HG03442 (cell line): ENCODE measurements at regions not wholly inside any gene's neighbourhood (a gene's known extent, or its start where the extent isn't known, plus 50 kb on each side); places are given as distances from the start of the nearest gene placed in this dataset.

Experiments used
- ATAC-seq: cut with Tn5 transposase; IDR thresholded peaks from one replicate; pipeline ENCODE4 v1.9.1; 2021; ENCODE audit warnings: mild to moderate bottlenecking, moderate library complexity; ENCODE audit not compliant: unreplicated experiment

- no peak for ATAC-seq
These were observed 112.7 kb upstream of the KIAA1217 start for GRCh38 chr10:24096281-24096680.

DNA sequence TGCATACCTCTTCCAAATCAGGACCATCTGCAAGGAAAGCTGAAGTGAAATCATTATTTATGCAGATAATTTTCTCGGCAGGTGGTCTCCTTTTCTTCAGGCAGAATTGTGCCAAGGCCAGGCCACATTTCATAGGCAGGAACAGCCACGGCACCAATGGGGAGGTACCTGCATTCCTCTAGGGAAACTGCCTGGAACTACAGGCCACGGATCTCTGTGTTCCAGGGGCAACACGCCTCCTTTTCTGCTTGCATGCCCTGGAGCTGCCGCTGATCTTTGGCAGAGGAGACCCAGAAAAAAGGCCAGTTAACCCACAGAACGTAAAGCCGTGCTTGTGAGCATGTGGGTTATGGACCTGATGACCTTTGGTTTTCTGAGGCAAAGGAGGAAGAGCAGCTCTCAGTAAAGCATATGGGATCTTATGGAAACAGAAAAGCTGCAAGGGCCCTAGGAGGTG is 111.2 kb upstream of the KIAA1217 start:
- no peak for ATAC-seq

DNA sequence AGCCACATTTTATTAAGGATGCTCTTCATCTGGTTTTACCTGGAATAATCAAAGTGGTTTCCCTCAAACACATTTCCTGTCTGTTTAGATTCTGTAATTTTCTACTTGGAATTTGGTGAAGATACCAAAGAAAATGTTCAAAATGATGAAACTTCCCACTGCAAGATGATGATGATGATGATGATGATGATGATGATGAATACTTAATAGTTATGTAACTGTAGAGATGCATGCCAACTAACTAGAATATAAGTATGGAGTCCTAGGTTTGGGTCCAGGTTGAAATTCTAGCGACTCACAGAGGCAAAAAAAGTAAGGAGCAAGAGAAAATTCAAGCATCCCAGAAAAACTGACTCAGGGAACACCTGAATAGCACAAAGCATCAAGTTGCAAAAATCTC is 104.0 kb upstream of the KIAA1217 start:
- ATAC-seq, result no peak

DNA sequence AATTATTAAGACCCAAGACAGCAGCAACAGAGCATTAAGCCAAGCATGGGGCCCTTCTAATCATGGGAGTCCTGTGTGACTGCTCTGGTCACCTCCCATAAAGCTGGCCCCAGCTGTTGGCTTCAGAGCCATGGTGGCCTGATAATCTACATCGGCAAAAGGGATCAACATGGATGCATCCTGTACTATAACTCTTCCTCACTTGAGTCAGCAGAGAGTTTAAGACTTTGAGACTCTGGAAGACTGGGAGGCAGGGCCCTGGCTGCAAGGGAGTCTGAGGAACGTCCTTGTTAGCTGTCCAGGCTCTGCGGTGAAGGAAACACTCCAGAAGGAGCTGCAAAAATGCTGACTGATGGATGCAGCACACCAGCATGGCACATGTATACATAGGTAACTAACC is 95.0 kb upstream of the KIAA1217 start:
- no peak for ATAC-seq

GRCh38 chr10:24114556-24114955 is 94.4 kb upstream of the KIAA1217 start:
- ATAC-seq, result no peak

GRCh38 chr10:24115403-24115802 is 93.5 kb upstream of the KIAA1217 start:
- ATAC-seq, result no peak

GRCh38 chr10:24118246-24118645 is 90.7 kb upstream of the KIAA1217 start:
- no peak for ATAC-seq

DNA sequence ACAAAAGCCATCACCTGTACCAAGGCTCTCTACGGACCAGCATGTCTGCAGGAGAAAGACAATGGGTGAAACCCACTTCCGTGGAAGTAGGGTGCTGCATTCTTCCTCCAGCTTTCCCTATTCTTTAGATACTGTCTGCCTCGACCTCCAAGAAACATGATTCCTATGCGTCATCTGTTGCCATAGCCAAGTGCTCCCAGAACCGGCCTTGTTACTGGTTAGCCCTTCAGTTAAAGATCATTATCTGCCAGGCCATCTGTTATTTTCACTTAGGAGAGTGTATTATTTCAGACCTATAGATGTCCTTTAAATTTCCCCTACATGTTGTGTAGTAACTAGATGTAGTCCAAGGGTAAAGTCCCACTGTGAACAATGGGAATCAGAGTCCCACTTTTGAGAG is 89.0 kb upstream of the KIAA1217 start:
- ATAC-seq, result no peak

DNA sequence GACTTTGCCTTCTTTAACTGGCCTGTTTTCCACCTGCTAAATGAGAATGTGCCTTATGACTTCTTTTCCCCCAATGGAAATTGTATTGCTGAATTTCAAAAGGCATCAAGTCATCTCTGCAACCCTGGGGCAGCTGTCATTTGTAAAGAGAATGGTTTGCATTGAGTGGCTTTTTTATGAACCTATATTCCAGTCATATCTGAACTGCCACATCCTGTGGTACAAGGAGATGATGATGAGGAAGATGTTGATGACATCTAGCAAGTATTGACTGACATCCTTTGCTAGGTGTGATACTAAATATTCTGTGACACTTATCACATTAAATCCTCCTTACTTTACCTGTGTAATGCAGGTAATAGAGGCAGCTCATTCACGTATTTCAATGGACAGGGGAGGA is 88.3 kb upstream of the KIAA1217 start:
- no peak for ATAC-seq

DNA sequence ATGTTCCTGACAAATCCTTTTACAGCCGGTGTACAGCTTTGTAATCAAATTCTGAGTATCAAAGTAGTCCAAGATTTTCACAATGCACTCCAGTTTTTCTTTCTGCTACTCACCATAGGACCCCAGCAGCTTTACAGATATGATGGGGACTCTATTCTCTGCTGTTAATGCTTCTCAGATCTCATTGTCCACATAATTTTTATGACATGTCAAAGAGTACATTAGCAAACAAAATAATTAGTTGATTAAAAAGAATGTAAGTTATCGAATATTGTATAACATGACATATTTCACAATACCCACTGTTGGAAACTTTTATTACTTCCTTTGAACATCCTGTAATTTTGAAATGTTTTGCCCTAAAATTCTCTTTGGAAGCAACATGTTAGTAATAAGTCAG is 81.4 kb upstream of the KIAA1217 start:
- no peak for ATAC-seq

DNA sequence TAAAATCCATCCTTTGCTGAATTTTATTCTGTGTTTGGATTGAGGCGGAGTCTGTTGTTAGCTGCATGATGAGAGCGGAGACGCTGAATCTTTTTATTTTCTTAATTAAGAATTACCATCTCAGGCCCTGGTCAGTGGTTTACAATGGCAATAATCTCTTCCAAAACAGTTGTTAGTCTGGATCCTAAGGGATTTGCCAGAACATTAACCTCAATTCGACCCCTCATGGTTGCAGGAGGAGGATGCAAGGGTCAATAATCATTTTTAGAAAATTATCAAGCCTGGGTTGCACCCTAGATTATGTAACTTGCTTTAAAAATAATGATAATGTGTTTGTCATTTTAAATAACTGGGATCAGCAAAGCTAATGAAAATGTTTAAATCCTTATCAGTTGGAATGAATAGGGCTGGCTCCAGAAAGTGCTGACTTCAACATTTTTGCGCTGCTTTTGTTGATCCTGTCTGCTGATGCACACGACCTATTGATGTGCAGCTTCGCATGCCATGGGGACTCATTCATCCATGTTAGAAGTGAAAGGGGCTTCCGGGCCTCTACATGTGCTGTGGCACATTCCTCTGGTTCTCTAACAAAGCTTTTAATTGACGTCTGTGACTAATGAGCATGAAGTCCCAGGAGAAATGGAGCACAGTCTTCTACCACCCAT is 80.7 kb upstream of the KIAA1217 start:
- no peak for ATAC-seq

GRCh38 chr10:24132741-24133140 is 76.2 kb upstream of the KIAA1217 start:
- no peak for ATAC-seq

DNA sequence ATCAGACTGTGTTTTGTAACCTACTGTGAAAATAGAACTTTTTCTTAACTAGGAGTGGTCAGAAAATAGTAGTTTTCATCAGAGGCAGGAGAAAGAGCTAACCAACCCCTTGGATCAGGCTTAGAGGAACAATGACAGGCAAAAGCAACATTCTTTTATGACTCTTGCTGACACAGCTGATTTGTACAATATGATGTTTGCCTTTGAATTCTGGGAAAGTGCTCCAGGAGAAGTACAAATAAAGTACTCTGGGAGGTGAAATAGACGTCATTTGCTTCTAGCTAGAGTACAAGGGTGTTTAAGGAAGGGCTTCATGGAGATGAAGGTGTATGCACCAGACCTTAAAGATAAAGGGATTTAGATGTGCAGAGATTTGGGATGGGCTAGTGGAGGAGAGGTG is 75.1 kb upstream of the KIAA1217 start:
- ATAC-seq, result no peak

DNA sequence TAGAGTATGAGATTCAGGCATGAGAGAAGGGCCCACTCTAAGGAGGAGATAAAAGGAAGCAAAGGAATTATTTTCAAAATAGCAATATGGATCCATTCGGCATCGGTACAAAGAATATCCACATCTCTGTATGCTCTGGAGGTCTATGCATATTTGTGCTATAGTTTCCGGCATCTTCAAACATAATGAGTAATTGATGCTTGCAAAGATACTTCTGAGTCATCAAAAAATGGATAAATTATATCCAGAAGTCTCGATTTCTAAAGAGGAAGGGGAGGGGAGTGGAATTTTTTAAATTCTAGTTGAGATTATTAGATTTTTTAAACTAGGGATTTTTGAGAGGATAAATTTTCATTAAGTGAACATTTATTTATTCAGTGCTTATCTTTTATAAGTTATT is 72.9 kb upstream of the KIAA1217 start:
- ATAC-seq, result no peak

DNA sequence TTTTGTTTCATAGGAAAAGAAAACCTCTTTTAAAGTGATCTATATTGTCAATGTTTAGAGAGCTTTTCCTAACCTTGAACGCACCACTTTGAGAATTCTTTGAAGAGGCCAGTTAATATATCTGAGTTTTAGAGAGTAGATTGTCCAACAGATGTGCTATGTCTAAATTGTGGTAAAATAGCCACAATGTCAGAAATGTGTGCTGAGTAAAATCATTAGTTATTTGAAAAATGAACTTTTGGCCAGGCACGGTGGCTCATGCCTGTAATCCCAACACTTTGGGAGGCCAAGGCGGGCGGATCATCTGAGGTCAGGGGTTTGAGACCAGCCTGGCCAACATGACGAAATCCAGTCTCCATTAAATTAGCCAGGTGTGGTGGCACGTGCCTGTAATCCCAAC is 61.6 kb upstream of the KIAA1217 start:
- no peak for ATAC-seq

DNA sequence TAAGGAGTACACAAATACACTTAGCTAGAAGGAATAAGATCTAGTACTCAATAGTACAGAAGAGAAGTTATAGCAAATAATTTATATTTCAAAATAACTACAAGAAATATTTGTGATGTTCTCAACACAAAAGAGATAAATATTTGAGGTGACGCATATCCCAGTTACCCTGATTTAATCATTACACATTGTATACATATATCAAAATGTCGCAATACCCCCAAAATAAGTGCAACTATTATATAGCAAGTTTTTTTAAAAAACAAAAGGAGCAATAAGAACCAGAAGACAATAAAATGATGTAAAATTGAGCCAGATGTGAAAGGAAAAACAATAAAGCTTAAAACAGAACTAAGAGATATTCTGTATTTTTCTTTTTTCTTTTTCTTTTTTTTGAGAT is 59.3 kb upstream of the KIAA1217 start:
- ATAC-seq, result no peak

DNA sequence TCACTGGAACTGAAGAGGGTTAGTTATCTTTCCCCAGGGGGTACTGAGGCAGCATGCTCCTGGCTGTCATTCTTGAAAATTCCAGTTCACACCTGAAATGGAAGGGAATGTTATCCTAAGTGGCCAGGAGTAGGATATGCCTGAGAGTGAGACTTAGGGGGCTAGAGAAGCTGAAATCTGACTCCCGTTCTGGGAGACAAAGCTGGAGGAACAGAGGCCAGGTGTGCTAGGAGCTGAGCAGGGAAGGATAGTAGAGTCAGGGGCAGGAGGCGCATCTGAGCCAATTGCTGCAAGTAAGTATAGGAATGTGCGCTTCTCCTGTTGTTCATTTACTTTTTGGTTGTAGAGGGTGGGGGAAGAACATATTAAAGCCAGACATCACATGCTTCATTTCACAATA is 58.1 kb upstream of the KIAA1217 start:
- no peak for ATAC-seq

- no peak for ATAC-seq
These were observed 56.7 kb upstream of the KIAA1217 start for GRCh38 chr10:24152270-24152669.

- no peak for ATAC-seq
These were observed 55.9 kb upstream of the KIAA1217 start for GRCh38 chr10:24153031-24153430.

DNA sequence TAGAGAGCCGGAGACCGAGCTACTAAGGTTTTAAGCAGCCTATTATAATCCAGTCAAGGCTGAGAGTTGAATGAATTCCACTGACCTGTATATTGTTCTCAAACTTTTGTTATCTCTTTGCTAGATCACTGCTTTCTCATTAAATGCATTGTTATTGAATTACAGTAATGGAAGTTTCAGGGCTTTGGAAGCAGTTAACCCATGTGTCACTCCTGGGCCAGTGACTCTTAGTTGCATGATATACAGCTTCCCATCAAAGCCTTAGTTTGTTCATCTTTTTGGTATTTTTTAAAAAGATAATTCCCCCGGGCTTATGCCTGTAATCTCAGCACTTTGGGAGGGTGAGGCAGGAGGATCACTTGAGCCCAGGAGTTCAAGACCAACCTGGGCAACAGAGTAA is 55.4 kb upstream of the KIAA1217 start:
- no peak for ATAC-seq

DNA sequence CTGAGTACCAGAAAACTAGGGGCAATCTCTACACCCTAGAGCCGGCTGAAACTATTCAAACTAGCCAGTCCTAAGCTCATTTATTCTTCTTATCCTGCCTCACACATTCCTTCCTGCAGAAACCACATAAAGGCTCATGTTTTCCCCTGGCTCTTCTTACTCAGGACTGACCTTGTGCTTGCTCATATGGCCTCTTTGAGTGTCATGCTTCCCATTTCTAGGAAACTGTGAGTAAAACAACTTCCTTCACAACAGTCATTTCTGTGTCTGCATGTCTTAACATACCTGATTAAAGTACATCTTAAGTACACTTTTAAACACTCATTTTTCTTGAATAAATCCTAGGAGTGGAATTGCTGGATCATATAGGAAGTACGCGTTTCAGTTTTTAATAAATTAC is 52.3 kb upstream of the KIAA1217 start:
- ATAC-seq, result no peak

DNA sequence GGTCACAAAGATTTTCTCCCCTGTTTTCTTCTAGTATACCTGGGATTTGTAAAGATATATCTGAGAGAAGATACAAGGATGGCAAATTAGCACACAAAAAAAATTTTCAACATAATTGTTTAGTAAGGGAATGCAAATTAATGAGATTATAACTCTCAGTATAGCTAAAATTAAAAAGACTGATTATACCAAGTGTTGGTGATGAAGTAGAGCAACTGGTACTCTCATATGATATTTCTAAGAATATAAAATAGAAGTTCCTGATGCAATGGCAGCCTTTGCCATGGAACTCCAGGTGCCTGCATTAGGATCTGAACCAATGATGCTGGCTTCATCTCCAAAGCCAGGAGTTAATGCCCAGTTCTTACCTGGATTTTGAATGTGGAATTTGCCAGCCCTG is 51.4 kb upstream of the KIAA1217 start:
- ATAC-seq, result no peak
